IPS-NIHi7 (cell line): ENCODE measurements at regions not wholly inside any gene's neighbourhood (a gene's known extent, or its start where the extent isn't known, plus 50 kb on each side); places are given as distances from the start of the nearest gene placed in this dataset.

ENCODE experiments used
- DNase-seq: peaks from one replicate; pipeline ENCODE4 v3.0.0; 2012; ENCODE audit warnings: mixed read lengths; ENCODE audit errors: extremely low spot score

- DNase-seq: no peak
Observed at GRCh38 chr4:141919649-141920048, 283.3 kb downstream of the IL15 start.

DNA sequence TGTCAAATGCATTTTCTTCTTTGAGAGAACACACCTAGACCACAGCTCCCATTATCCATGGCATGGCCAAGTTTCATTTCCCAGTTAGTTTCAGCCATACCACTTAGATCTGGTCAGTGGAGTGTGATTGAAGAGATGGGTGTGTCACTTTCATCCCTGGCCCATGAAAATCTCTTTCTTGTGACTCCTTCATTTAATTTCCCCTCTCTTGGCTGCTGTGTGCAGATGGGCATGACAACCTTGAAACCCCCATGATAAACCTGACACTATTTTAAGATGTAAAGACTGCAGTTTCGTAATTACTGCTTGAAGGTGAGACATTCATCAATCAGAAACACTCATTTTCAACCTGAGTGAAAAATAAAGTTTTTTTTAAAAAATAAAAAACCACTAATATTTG lies 284.9 kb downstream of the IL15 start:
- no peak for DNase-seq

- DNase-seq: no peak
Observed at GRCh38 chr4:141922236-141922635, 285.9 kb downstream of the IL15 start.

DNA sequence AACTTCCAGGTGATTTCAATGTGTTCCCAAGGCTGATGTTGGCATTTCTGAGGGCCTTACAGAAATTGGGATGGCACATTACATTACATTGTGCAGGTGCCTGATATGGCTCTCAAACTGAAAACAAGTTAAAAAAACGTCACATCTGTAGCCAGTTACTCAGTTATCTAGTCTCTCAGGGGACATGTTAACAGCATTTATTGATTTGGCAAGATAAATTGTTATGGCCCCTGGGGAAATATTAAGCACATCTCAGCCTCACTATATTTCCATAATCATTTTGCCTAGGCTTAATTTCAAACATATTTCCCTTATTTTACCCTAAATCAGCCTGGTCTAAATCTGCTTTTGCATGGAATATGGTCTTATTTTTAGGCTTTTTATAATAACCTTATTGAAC lies 290.0 kb downstream of the IL15 start:
- DNase-seq: no peak

GRCh38 chr4:141932490-141932889 lies 296.1 kb downstream of the IL15 start:
- no peak for DNase-seq

GRCh38 chr4:141933978-141934377 lies 297.6 kb downstream of the IL15 start:
- DNase-seq: no peak

- DNase-seq: no peak
Observed at GRCh38 chr4:141955696-141956095, 319.3 kb downstream of the IL15 start.

DNA sequence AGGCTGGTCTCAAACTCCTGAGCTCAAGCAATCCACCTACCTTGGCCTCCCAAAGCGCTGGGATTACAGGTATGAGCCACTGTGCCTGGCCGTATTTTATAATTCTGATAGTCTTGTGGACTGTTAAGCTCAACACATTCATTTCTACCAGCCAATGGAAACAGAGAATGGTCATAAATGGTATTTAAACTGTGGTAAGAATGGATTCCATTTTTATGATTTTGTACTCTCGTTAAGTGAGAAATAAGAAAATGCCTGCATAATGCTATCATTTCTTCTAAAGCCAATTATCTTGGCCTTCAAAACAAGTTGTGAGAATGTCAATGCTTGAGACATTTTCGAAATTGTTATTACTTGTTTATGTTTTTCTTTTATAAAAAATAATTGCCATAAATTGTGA lies 321.0 kb downstream of the IL15 start:
- no peak for DNase-seq

DNA sequence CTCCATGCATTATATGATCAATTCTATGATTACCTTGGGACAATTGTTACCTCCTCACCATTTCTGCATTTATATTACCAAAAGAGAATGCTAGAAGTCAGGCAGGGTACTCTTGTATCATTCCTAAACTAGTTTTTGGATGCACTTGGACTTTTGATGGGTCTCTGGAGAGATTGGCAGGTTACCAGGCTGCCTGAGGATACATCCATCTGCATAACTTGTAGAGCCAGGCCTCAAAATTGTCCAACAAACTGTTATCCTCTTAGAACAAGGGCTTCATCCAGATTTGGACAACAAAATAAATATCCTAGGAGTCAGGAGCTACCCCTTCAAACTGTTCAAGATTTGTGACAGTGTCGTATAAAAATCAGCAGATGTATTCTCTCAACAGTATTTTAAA lies 326.1 kb downstream of the IL15 start:
- DNase-seq: no peak

GRCh38 chr4:141971869-141972268 lies 335.5 kb downstream of the IL15 start:
- DNase-seq: no peak

DNA sequence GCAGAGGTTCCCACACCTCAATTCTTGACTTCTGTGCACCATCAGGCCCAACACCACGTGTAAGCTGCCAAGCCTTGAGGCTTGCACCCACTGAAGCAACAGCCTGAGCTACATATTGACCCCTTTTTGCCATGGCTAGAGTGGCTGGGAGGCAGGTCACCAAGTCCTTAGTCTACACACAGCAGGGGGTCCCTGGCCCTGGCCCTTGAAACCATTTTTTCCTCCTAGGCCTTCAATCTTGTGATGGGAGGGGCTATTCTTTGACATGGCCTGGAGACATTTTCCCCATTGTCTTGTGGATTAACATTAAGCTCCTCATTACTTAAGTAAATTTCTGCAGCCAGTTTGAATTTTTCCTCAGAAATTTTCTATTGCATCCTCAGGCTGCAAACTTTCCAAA lies 336.6 kb downstream of the IL15 start:
- no peak for DNase-seq
